GM13977 (cell line): ENCODE measurements at regions not wholly inside any gene's neighbourhood (a gene's known extent, or its start where the extent isn't known, plus 50 kb on each side); places are given as distances from the start of the nearest gene placed in this dataset.

ENCODE experiments used
- DNase-seq: peaks from one replicate; pipeline ENCODE4 v3.0.0; 2012; ENCODE audit warnings: low spot score
- CTCF ChIP-seq: IDR thresholded peaks from 2 replicates; pipeline ENCODE4 v1.5.1; 2012; ENCODE audit warnings: mild to moderate bottlenecking, control low read depth; ENCODE audit not compliant: insufficient read depth; ENCODE audit errors: extremely low read depth, missing control alignments
- in situ Hi-C: fragments of 300-500 bp; cut with MboI; formaldehyde crosslinking; loops from one replicate; pipeline ENCODE4 v1.12.0; 2022; ENCODE audit warnings: low sequenced_read_pairs, low pct_unique_long_range_greater_than_20kb, mixed read lengths, inconsistent platforms; ENCODE audit not compliant: unreplicated experiment

- DNase-seq, result no peak
- in situ Hi-C loops, result no loop called here
- no peak for TF ChIP-seq CTCF
These were observed 137.6 kb downstream of the RPLP1 start for GRCh38 chr15:69590201-69590710.

- in situ Hi-C loops, result no loop called here
- DNase-seq, result no peak
- no peak for TF ChIP-seq CTCF
These were observed 138.4 kb downstream of the RPLP1 start for GRCh38 chr15:69590932-69591524.

GRCh38 chr15:69591905-69592508 lies 139.4 kb downstream of the RPLP1 start:
- no peak for TF ChIP-seq CTCF
- in situ Hi-C loops, result no loop called here
- no peak for DNase-seq

- DNase-seq, result no peak
These were observed 140.3 kb downstream of the RPLP1 start for GRCh38 chr15:69592954-69593353.

GRCh38 chr15:69593488-69593887 lies 140.9 kb downstream of the RPLP1 start:
- no peak for TF ChIP-seq CTCF
- in situ Hi-C loops, result no loop called here
- DNase-seq, result no peak

More at GRCh38 chr15:69592954-69593353, 140.3 kb downstream of the RPLP1 start:
- no peak for TF ChIP-seq CTCF
- in situ Hi-C loops, result no loop called here

- DNase-seq, result no peak
- in situ Hi-C loops, result no loop called here
- no peak for TF ChIP-seq CTCF
These were observed 141.7 kb downstream of the RPLP1 start for GRCh38 chr15:69593981-69594966.
